ENCODE measurements at regions not wholly inside any gene's neighbourhood (a gene's known extent, or its start where the extent isn't known, plus 50 kb on each side); places are given as distances from the start of the nearest gene placed in this dataset.
"Not testable (repeated sequence)": the region's sequence is repeated elsewhere in the genome, so short reads cannot be mapped to it uniquely, and the experiment has no call there.

GRCh38 chr11:19627566-19627965 is 85.1 kb upstream of the NAV2 start:
- no peak for DNase-seq

GRCh38 chr11:19625438-19625837 is 87.2 kb upstream of the NAV2 start:
- peak in 1 of 58 donors; percentile 6 for DNase-seq

- DNase-seq, result no peak
These were observed 94.7 kb upstream of the NAV2 start for GRCh38 chr11:19617696-19618523.

- no peak for DNase-seq
These were observed 97.1 kb upstream of the NAV2 start for GRCh38 chr11:19615341-19616183.

- DNase-seq, result peak in 1 of 58 donors; percentile 8
These were observed 98.2 kb upstream of the NAV2 start for GRCh38 chr11:19614370-19614940.

- DNase-seq, result not testable (repeated sequence)
These were observed 100.6 kb upstream of the NAV2 start for GRCh38 chr11:19612025-19612424.

GRCh38 chr11:19607656-19608360 is 104.8 kb upstream of the NAV2 start:
- DNase-seq, result no peak

- no peak for DNase-seq
These were observed 105.6 kb upstream of the NAV2 start for GRCh38 chr11:19606856-19607655.

- DNase-seq, result peak in 7 of 58 donors; percentile 4 to 21 (median 10)
These were observed 106.9 kb upstream of the NAV2 start for GRCh38 chr11:19605520-19606371.

- DNase-seq, result no peak
These were observed 107.8 kb upstream of the NAV2 start for GRCh38 chr11:19604679-19605375.

- no peak for DNase-seq
These were observed 108.9 kb upstream of the NAV2 start for GRCh38 chr11:19603771-19604170.

- no peak for DNase-seq
These were observed 109.7 kb upstream of the NAV2 start for GRCh38 chr11:19602891-19603290.

GRCh38 chr11:19602406-19602805 is 110.2 kb upstream of the NAV2 start:
- no peak for DNase-seq

- DNase-seq, result no peak
These were observed 111.4 kb upstream of the NAV2 start for GRCh38 chr11:19601235-19601634.

GRCh38 chr11:19599681-19600080 is 113.0 kb upstream of the NAV2 start:
- DNase-seq, result no peak

GRCh38 chr11:19598876-19599486 is 113.7 kb upstream of the NAV2 start:
- no peak for DNase-seq

GRCh38 chr11:19598456-19598855 is 114.2 kb upstream of the NAV2 start:
- DNase-seq, result no peak

- DNase-seq, result peak in 1 of 58 donors; percentile 35
These were observed 114.8 kb upstream of the NAV2 start for GRCh38 chr11:19597876-19598275.
